K562 (cell line): ENCODE measurements at regions not wholly inside any gene's neighbourhood (a gene's known extent, or its start where the extent isn't known, plus 50 kb on each side); places are given as distances from the start of the nearest gene placed in this dataset.

Source experiments
- ATAC-seq: fragments of 200-7000 bp; cut with Tn5 transposase; 3 replicates; pipeline ENCODE4 v1.9.1; 2020; ENCODE audit warnings: moderate library complexity
- BruUV-seq: library from RNA; stranded (reverse); fragments of 400-500 nt; replicated peaks from 2 replicates; lab custom pipeline; 2021; lab: Mats Ljungman, UMichigan
- CTCF ChIA-PET: fragments of 300-600 bp; formaldehyde crosslinking; extraction: SDS; loops from one replicate; lab custom pipeline; 2021; ENCODE audit warnings: low intra/inter-chr PET ratio; lab: Yijun Ruan, JAX
- POLR2A ChIA-PET: fragments of 300-600, 350-650 bp; sonication (Branson Sonifier 250); formaldehyde crosslinking; extraction: SDS; loops from one replicate; lab custom pipeline; 2021; ENCODE audit warnings: antibody characterized with exemption, inconsistent platforms; lab: Yijun Ruan, JAX
- DNase-seq, 4 experiments: peaks; one replicate each; pipeline versions ENCODE4 v3.0.0 to v3.0.0-alpha.2; 2011 to 2018; ENCODE audit warnings: low spot score in 3 of 4, mixed read lengths in 3 of 4; ENCODE audit errors: extremely low read depth in 1 of 4
- FAIRE-seq: peaks from 2 replicates; lab custom pipeline; 2011; peaks lifted over from hg19 to GRCh38; lab: Jason Lieb, UNC
- H2AFZ ChIP-seq: 2 replicates; pipeline ENCODE4 v1.6.0; 2011; ENCODE audit warnings: low read depth, low read length, control low read depth, inconsistent platforms
- H3K27ac ChIP-seq: fragments of 200-600 bp; 3 replicates; pipeline ENCODE4 v1.8.0; 2011; ENCODE audit warnings: low read depth, mild to moderate bottlenecking, control low read depth, inconsistent platforms, low read length, moderate library complexity, mixed read lengths; ENCODE audit errors: extremely low read depth
- H3K27me3 ChIP-seq, 2 experiments: fragments of 300-600 bp in 1 of 2; 2 replicates in 1 of 2; 3 replicates in 1 of 2; pipeline versions ENCODE4 v1.6.0 to v1.8.0; 2011; ENCODE audit warnings: inconsistent platforms in 2 of 2, low read length in 2 of 2, mild to moderate bottlenecking in 1 of 2, mixed read lengths in 1 of 2, moderate library complexity in 1 of 2; ENCODE audit not compliant: control insufficient read depth in 2 of 2, insufficient read depth in 2 of 2
- H3K36me3 ChIP-seq: fragments of 300-600 bp; 3 replicates; pipeline ENCODE4 v1.8.0; 2011; ENCODE audit warnings: mild to moderate bottlenecking, low read length, inconsistent platforms; ENCODE audit not compliant: control insufficient read depth, insufficient read depth
- H3K4me1 ChIP-seq, 2 experiments: fragments of 200-600 bp in 1 of 2; replicated peaks in 1 of 2; 2 replicates in 1 of 2; 3 replicates in 1 of 2; pipeline versions ENCODE4 v1.5.1 to v1.8.0; 2011; ENCODE audit warnings: inconsistent platforms in 2 of 2, low read length in 2 of 2, mild to moderate bottlenecking in 1 of 2, mixed read lengths in 1 of 2, moderate library complexity in 1 of 2; ENCODE audit not compliant: control insufficient read depth in 2 of 2, insufficient read depth in 2 of 2
- H3K4me2 ChIP-seq: 2 replicates; pipeline ENCODE4 v1.6.1; 2011; ENCODE audit warnings: low read length, control low read depth, inconsistent platforms, mixed read lengths; ENCODE audit not compliant: insufficient read depth
- H3K4me3 ChIP-seq: fragments of 200-600 bp; sonication (generic), shearing (Covaris generic); 2 replicates; pipeline ENCODE4 v1.5.1; 2016; ENCODE audit warnings: control low read depth, inconsistent platforms
- H3K79me2 ChIP-seq: fragments of 200-600 bp; 3 replicates; pipeline ENCODE4 v1.8.0; 2011; ENCODE audit warnings: low read length, inconsistent platforms; ENCODE audit not compliant: control insufficient read depth, insufficient read depth
- H3K9ac ChIP-seq, 2 experiments: 2 replicates each; pipeline versions ENCODE4 v1.6.0 to v1.6.1; 2011; ENCODE audit warnings: low read depth in 2 of 2, low read length in 2 of 2, control low read depth in 1 of 2, inconsistent platforms in 1 of 2, mild to moderate bottlenecking in 1 of 2, mixed read lengths in 1 of 2; ENCODE audit not compliant: insufficient read depth in 1 of 2
- H3K9me1 ChIP-seq: one replicate; pipeline ENCODE4 v1.6.0; 2011; ENCODE audit warnings: inconsistent platforms, mild to moderate bottlenecking, low read length, moderate library complexity; ENCODE audit not compliant: control insufficient read depth, insufficient read depth
- H3K9me3 ChIP-seq: replicated peaks from 2 replicates; pipeline ENCODE4 v1.5.1; 2011; ENCODE audit warnings: low read depth, low read length, inconsistent platforms; ENCODE audit not compliant: control insufficient read depth, insufficient read depth
- H4K20me1 ChIP-seq: replicated peaks from 2 replicates; pipeline ENCODE4 v1.6.1; 2011; ENCODE audit warnings: low read length, inconsistent platforms, mixed read lengths; ENCODE audit not compliant: control insufficient read depth, insufficient read depth
- KAT2B ChIP-seq: IDR thresholded peaks from one replicate; pipeline ENCODE4 v1.6.1; 2012; ENCODE audit warnings: low read depth, mild to moderate bottlenecking, control low read depth, inconsistent platforms, low read length, moderate library complexity
- MTA2 ChIP-seq: fragments of 450-650 bp; IDR thresholded peaks from 2 replicates; pipeline ENCODE4 v1.6.1; 2016; ENCODE audit warnings: low read depth
- NCOA6 ChIP-seq: fragments of 450-650 bp; IDR thresholded peaks from 2 replicates; pipeline ENCODE4 v1.6.1; 2017; ENCODE audit warnings: mild to moderate bottlenecking
- NEUROD1 ChIP-seq: fragments of 150-350 bp; IDR thresholded peaks from 2 replicates; pipeline ENCODE4 v1.6.1; 2014; ENCODE audit warnings: borderline replicate concordance, low read length, low read depth; ENCODE audit not compliant: partially characterized antibody
- PURB ChIP-seq: sonication (generic); formaldehyde crosslinking; IDR thresholded peaks from 2 replicates; pipeline ENCODE4 v1.9.0; 2021; ENCODE audit warnings: low read depth, mild to moderate bottlenecking, missing genetic modification reagents
- SLC30A9 ChIP-seq: fragments of 250-450 bp; sonication (Bioruptor Pico); IDR thresholded peaks from 2 replicates; pipeline ENCODE4 v1.8.0; 2022; ENCODE audit warnings: mild to moderate bottlenecking, moderate library complexity
- SNRNP70 ChIP-seq: fragments of 200-400 bp; formaldehyde crosslinking; optimal IDR thresholded peaks from 2 replicates; pipeline ENCODE3; 2017; ENCODE audit warnings: low read depth, low read length
- SREBF1 ChIP-seq: fragments of 150-350 bp; IDR thresholded peaks from 2 replicates; pipeline ENCODE4 v1.6.1; 2014; ENCODE audit warnings: antibody characterized with exemption, low read depth, low read length, borderline replicate concordance
- XRCC4 ChIP-seq: IDR thresholded peaks from one replicate; pipeline ENCODE4 v1.6.1; 2011; ENCODE audit not compliant: insufficient read depth, insufficient read length; ENCODE audit errors: extremely low read depth
- ZBTB33 ChIP-seq: sonication (generic); formaldehyde crosslinking; IDR thresholded peaks from 2 replicates; pipeline ENCODE4 v1.8.1; 2023; ENCODE audit warnings: mild to moderate bottlenecking, missing genetic modification reagents
- ZNF311 ChIP-seq: fragments of 250-450 bp; sonication (Bioruptor Pico); IDR thresholded peaks from 2 replicates; pipeline ENCODE4 v1.4.0; 2020; ENCODE audit warnings: mild to moderate bottlenecking, moderate library complexity
- ZNF41 ChIP-seq: fragments of 250-450 bp; sonication (Bioruptor Pico); conservative IDR thresholded peaks from 2 replicates; pipeline ENCODE4 v1.4.0; 2020; ENCODE audit warnings: mild to moderate bottlenecking
- WGBS: fragments of 100-300 bp; shearing (Covaris generic); methylation state at CpG from one replicate; pipeline ENCODE4 v1.1.6; 2016; ENCODE audit warnings: low coverage, mixed read lengths; ENCODE audit not compliant: insufficient coverage; ENCODE audit errors: missing lambda C conversion rate; 5-methylcytosine and 5-hydroxymethylcytosine counted together
- in situ Hi-C: fragments of 300-500 bp; cut with MboI; formaldehyde crosslinking; loops from 4 replicates; pipeline ENCODE4 v1.15.0; 2018; ENCODE audit warnings: inconsistent platforms, mixed read lengths
- intact Hi-C: fragments of 100-400 bp; cut with micrococcal nuclease; formaldehyde crosslinking; loops from 2 replicates; pipeline ENCODE4 v1.14.2; 2022

DNA sequence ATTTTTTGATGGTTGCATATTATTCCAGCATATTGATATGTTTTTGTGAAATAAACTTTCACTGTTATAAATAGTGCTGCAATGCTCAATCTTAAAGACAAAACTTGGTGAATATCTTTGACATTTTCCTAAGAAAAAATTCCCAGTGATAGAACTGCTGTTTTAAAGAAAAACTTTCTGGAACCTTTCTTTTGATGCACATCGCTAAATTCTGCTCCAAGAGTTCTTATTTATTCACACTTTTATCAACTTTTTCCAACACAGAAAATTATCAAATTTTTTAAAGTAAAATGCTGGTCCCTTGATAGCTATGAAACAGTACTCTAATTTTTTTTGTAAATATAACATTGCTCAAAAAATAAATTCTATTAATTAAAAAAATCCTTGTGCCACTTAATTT lies 196.6 kb downstream of the HS3ST3A1 start:
- no peak overlapping the region for H3K9ac ChIP-seq
- no peaks in the 10 kb centered on the region for H4K20me1 ChIP-seq
- in situ Hi-C loops: no loop called here
- no peak overlapping the region for H3K27ac ChIP-seq
- no peaks in the 10 kb centered on the region for H3K36me3 ChIP-seq
- 21% methylated on average over 1 of the region's 1 CpG for WGBS
- FAIRE-seq: no peak
- no peaks in the 10 kb centered on the region for H3K9me1 ChIP-seq
- H3K27me3 ChIP-seq: no peaks in the 10 kb centered on the region
- POLR2A ChIA-PET: no interaction called here
- CTCF ChIA-PET: no interaction called here
- no peak for TF ChIP-seq NCOA6
- TF ChIP-seq NEUROD1: no peak
- TF ChIP-seq KAT2B: no peak
- TF ChIP-seq MTA2: no peak
- no peak for TF ChIP-seq PURB (CRISPR knock-in tag)
- TF ChIP-seq SNRNP70: no peak
- no peak for TF ChIP-seq ZNF41 (CRISPR knock-in tag)
- TF ChIP-seq ZBTB33 (CRISPR knock-in tag): no peak
- TF ChIP-seq XRCC4: no peak
- TF ChIP-seq ZNF311 (CRISPR knock-in tag): no peak
- TF ChIP-seq SREBF1: no peak
- TF ChIP-seq SLC30A9: no peak
- TF ChIP-seq, all 486 proteins: peak for 0
- no peak overlapping the region for H3K4me3 ChIP-seq
- H2AFZ ChIP-seq: no peak overlapping the region
- H3K4me2 ChIP-seq: no peak overlapping the region
- no peak for ATAC-seq
- BruUV-seq: no TSS peak
- H3K9me3 ChIP-seq: no peaks in the 10 kb centered on the region
- intact Hi-C loops: no loop called here
- H3K4me1 ChIP-seq: no peaks in the 10 kb centered on the region
- DNase-seq: no peak
- H3K79me2 ChIP-seq: no peaks in the 10 kb centered on the region
